H1 (cell line): ENCODE measurements at regions not wholly inside any gene's neighbourhood (a gene's known extent, or its start where the extent isn't known, plus 50 kb on each side); places are given as distances from the start of the nearest gene placed in this dataset.

ENCODE experiments used
- CTCF ChIA-PET: fragments of 300-600 bp; sonication (Branson Sonifier 250); formaldehyde crosslinking; loops from one replicate; lab custom pipeline; 2021; ENCODE audit not compliant: partially characterized antibody; lab: Charles Lee
- POLR2A ChIA-PET: fragments of 300-600 bp; sonication (Branson Sonifier 250); formaldehyde crosslinking; loops from one replicate; lab custom pipeline; 2021; ENCODE audit warnings: inconsistent platforms; ENCODE audit not compliant: partially characterized antibody; lab: Charles Lee
- DNase-seq, 2 experiments: peaks; one replicate each; pipeline versions ENCODE4 v3.0.0 to v3.0.0-alpha.2; 2010 to 2022; ENCODE audit warnings: low spot score in 2 of 2, low read depth in 1 of 2, mixed read lengths in 1 of 2
- FAIRE-seq: peaks from 2 replicates; lab custom pipeline; 2011; peaks lifted over from hg19 to GRCh38; lab: Jason Lieb, UNC
- H2AFZ ChIP-seq: 2 replicates; pipeline ENCODE4 v1.8.1; 2012; ENCODE audit warnings: low read length, inconsistent platforms
- H2AK5ac ChIP-seq: 2 replicates; pipeline ENCODE4 v1.6.1; 2013; ENCODE audit warnings: low read depth, low read length
- H2BK120ac ChIP-seq: replicated peaks from 2 replicates; pipeline ENCODE3; 2013; ENCODE audit warnings: low read depth, low read length, inconsistent platforms
- H2BK12ac ChIP-seq: 2 replicates; pipeline ENCODE4 v1.6.1; 2013; ENCODE audit warnings: low read depth, low read length
- H2BK15ac ChIP-seq: 2 replicates; pipeline ENCODE4 v1.6.1; 2013; ENCODE audit warnings: low read length
- H2BK20ac ChIP-seq: 2 replicates; pipeline ENCODE4 v1.6.1; 2013; ENCODE audit warnings: low read length
- H2BK5ac ChIP-seq: 2 replicates; pipeline ENCODE4 v1.6.1; 2013; ENCODE audit warnings: low read depth, low read length
- H3K14ac ChIP-seq: 2 replicates; pipeline ENCODE4 v1.6.1; 2013; ENCODE audit warnings: inconsistent platforms; ENCODE audit not compliant: insufficient read length
- H3K18ac ChIP-seq: 2 replicates; pipeline ENCODE4 v1.6.1; 2013; ENCODE audit warnings: low read length; ENCODE audit errors: extremely low read depth
- H3K23ac ChIP-seq: 2 replicates; pipeline ENCODE4 v1.6.1; 2013; ENCODE audit warnings: inconsistent platforms; ENCODE audit not compliant: insufficient read length
- H3K23me2 ChIP-seq: 2 replicates; pipeline ENCODE4 v1.6.1; 2013; ENCODE audit warnings: low read depth, low read length
- H3K27ac ChIP-seq: 2 replicates; pipeline ENCODE4 v1.6.1; 2011; ENCODE audit warnings: low read depth, low read length, inconsistent platforms
- H3K27me3 ChIP-seq, 4 experiments: replicated peaks in 1 of 4; 1 replicate in 1 of 4; 2 replicates in 3 of 4; pipeline versions ENCODE4 v1.6.1 to v1.8.1; 2011 to 2013; ENCODE audit warnings: low read length in 3 of 4, mild to moderate bottlenecking in 3 of 4, inconsistent platforms in 2 of 4, mixed read lengths in 2 of 4, moderate library complexity in 1 of 4; ENCODE audit not compliant: control insufficient read depth in 3 of 4, insufficient read depth in 3 of 4; ENCODE audit errors: extremely low read depth in 1 of 4
- H3K36me3 ChIP-seq, 4 experiments: 2 replicates each; pipeline versions ENCODE4 v1.6.1 to v1.8.1; 2011 to 2013; ENCODE audit warnings: mild to moderate bottlenecking in 4 of 4, low read length in 3 of 4, moderate library complexity in 2 of 4, control low read depth in 1 of 4, inconsistent platforms in 1 of 4; ENCODE audit not compliant: insufficient read depth in 4 of 4, control insufficient read depth in 2 of 4
- H3K4ac ChIP-seq: replicated peaks from 2 replicates; pipeline ENCODE3; 2013; ENCODE audit warnings: low read length, low read depth, mixed read lengths, inconsistent platforms; ENCODE audit not compliant: insufficient read length
- H3K4me1 ChIP-seq, 4 experiments: replicated peaks in 1 of 4; 1 replicate in 1 of 4; 2 replicates in 3 of 4; pipeline versions ENCODE4 v1.6.1 to v1.8.1; 2011 to 2013; ENCODE audit warnings: low read length in 3 of 4, inconsistent platforms in 2 of 4, mixed read lengths in 1 of 4; ENCODE audit not compliant: insufficient read depth in 4 of 4, control insufficient read depth in 3 of 4
- H3K4me2 ChIP-seq, 2 experiments: 2 replicates each; pipeline versions ENCODE4 v1.6.1 to v1.8.1; 2011 to 2013; ENCODE audit warnings: low read depth in 2 of 2, low read length in 2 of 2, control low read depth in 1 of 2, inconsistent platforms in 1 of 2, mild to moderate bottlenecking in 1 of 2; ENCODE audit not compliant: insufficient read depth in 1 of 2
- H3K4me3 ChIP-seq, 4 experiments: fragments of 200-600, 300-600 bp in 1 of 4; sonication (generic), shearing (Covaris generic), sonication (Bioruptor Twin) in 1 of 4; 2 replicates each; pipeline versions ENCODE4 v1.5.1 to v1.8.1; 2011 to 2016; ENCODE audit warnings: low read length in 4 of 4, low read depth in 3 of 4, control low read depth in 2 of 4, inconsistent platforms in 2 of 4, mild to moderate bottlenecking in 2 of 4, mixed read lengths in 1 of 4, moderate library complexity in 1 of 4; ENCODE audit not compliant: insufficient read depth in 2 of 4; ENCODE audit errors: extremely low read depth in 1 of 4
- H3K56ac ChIP-seq: replicated peaks from 2 replicates; pipeline ENCODE3; 2013; ENCODE audit warnings: low read depth, mild to moderate bottlenecking, mixed read lengths, low read length, inconsistent platforms; ENCODE audit not compliant: insufficient read length
- H3K79me1 ChIP-seq: 2 replicates; pipeline ENCODE4 v1.6.1; 2013; ENCODE audit warnings: low read depth, low read length, control low read depth
- H3K79me2 ChIP-seq, 2 experiments: 2 replicates each; pipeline versions ENCODE4 v1.6.1 to v1.8.1; 2012 to 2013; ENCODE audit warnings: low read length in 2 of 2, mild to moderate bottlenecking in 2 of 2, inconsistent platforms in 1 of 2; ENCODE audit not compliant: insufficient read depth in 2 of 2, control insufficient read depth in 1 of 2
- H3K9ac ChIP-seq, 4 experiments: replicated peaks in 1 of 4; 1 replicate in 1 of 4; 2 replicates in 3 of 4; pipeline versions ENCODE4 v1.6.1 to v1.8.1; 2011 to 2013; ENCODE audit warnings: low read depth in 3 of 4, low read length in 3 of 4, control low read depth in 2 of 4, mild to moderate bottlenecking in 2 of 4, moderate library complexity in 2 of 4, inconsistent platforms in 1 of 4; ENCODE audit errors: extremely low read depth in 1 of 4
- H3K9me3 ChIP-seq, 2 experiments: 2 replicates each; pipeline versions ENCODE4 v1.6.1 to v1.8.1; 2012 to 2013; ENCODE audit warnings: mild to moderate bottlenecking in 2 of 2, moderate library complexity in 2 of 2, control low read depth in 1 of 2, inconsistent platforms in 1 of 2, low read depth in 1 of 2, low read length in 1 of 2, mixed read lengths in 1 of 2; ENCODE audit not compliant: insufficient read depth in 2 of 2
- H4K20me1 ChIP-seq, 2 experiments: replicated peaks in 1 of 2; 2 replicates each; pipeline versions ENCODE3 to v1.8.1; 2011 to 2013; ENCODE audit warnings: inconsistent platforms in 2 of 2, low read length in 2 of 2, mild to moderate bottlenecking in 1 of 2; ENCODE audit not compliant: insufficient read depth in 2 of 2, control insufficient read depth in 1 of 2
- H4K5ac ChIP-seq: 2 replicates; pipeline ENCODE4 v1.6.1; 2013; ENCODE audit warnings: low read length, low read depth, mixed read lengths, inconsistent platforms; ENCODE audit not compliant: insufficient read length
- H4K8ac ChIP-seq: 2 replicates; pipeline ENCODE4 v1.8.0; 2013; ENCODE audit warnings: mild to moderate bottlenecking, moderate library complexity, low read length, inconsistent platforms; ENCODE audit not compliant: insufficient read depth; ENCODE audit errors: extremely low read depth
- H4K91ac ChIP-seq: replicated peaks from 2 replicates; pipeline ENCODE3; 2013; ENCODE audit warnings: low read length, mixed read lengths, inconsistent platforms; ENCODE audit not compliant: insufficient read length
- BRCA1 ChIP-seq: IDR thresholded peaks from 2 replicates; pipeline ENCODE4 v1.6.1; 2012; ENCODE audit warnings: low read depth, low read length, improper control_type of control experiment
- CBX5 ChIP-seq: fragments of 300-800, 300-1000 bp; sonication (generic); IDR thresholded peaks from 2 replicates; pipeline ENCODE4 v1.7.1; 2016; ENCODE audit warnings: antibody characterized with exemption, low read length, low read depth
- CREB1 ChIP-seq: IDR thresholded peaks from 2 replicates; pipeline ENCODE4 v1.6.1; 2012; ENCODE audit warnings: inconsistent platforms
- EZH2 ChIP-seq: fragments of 200-600 bp; sonication (generic); IDR thresholded peaks from 2 replicates; pipeline ENCODE4 v1.7.1; 2012; ENCODE audit warnings: low read depth, mild to moderate bottlenecking, moderate library complexity, low read length, inconsistent platforms; ENCODE audit not compliant: severe bottlenecking
- GTF2F1 ChIP-seq: IDR thresholded peaks from 2 replicates; pipeline ENCODE4 v1.6.1; 2012; ENCODE audit warnings: low read depth, low read length, improper control_type of control experiment, borderline replicate concordance
- JUND ChIP-seq: IDR thresholded peaks from 2 replicates; pipeline ENCODE4 v1.6.1; 2011; ENCODE audit warnings: mild to moderate bottlenecking, improper control_type of control experiment, low read length
- KDM1A ChIP-seq: fragments of 200-600, 300-600 bp; sonication (generic); IDR thresholded peaks from 2 replicates; pipeline ENCODE4 v1.7.1; 2016; ENCODE audit warnings: mild to moderate bottlenecking, low read length, borderline replicate concordance
- NANOG ChIP-seq: IDR thresholded peaks from 2 replicates; pipeline ENCODE4 v1.6.1; 2011; ENCODE audit warnings: low read length, low read depth, mild to moderate bottlenecking, inconsistent platforms; ENCODE audit not compliant: insufficient read depth, poor library complexity, severe bottlenecking
- RFX5 ChIP-seq: IDR thresholded peaks from 2 replicates; pipeline ENCODE4 v1.6.1; 2011; ENCODE audit warnings: low read depth, low read length, improper control_type of control experiment, borderline replicate concordance
- SIRT6 ChIP-seq: IDR thresholded peaks from one replicate; pipeline ENCODE4 v1.7.1; 2012; ENCODE audit warnings: low read length, inconsistent platforms
- SIX5 ChIP-seq: IDR thresholded peaks from 2 replicates; pipeline ENCODE4 v1.6.1; 2011; ENCODE audit warnings: mild to moderate bottlenecking, low read depth, low read length
- SP1 ChIP-seq: IDR thresholded peaks from 2 replicates; pipeline ENCODE4 v1.6.1; 2011; ENCODE audit warnings: low read depth, low read length
- SP2 ChIP-seq: IDR thresholded peaks from 2 replicates; pipeline ENCODE4 v1.6.1; 2012; ENCODE audit warnings: mild to moderate bottlenecking, low read length, inconsistent platforms
- SUZ12 ChIP-seq: fragments of 200-600 bp; sonication (generic); IDR thresholded peaks from 2 replicates; pipeline ENCODE4 v1.6.1; 2012; ENCODE audit warnings: mild to moderate bottlenecking, inconsistent platforms, low read length, moderate library complexity, mixed read lengths
- TAF1 ChIP-seq: IDR thresholded peaks from 2 replicates; pipeline ENCODE4 v1.6.1; 2011; ENCODE audit warnings: mild to moderate bottlenecking, low read depth, low read length
- TF ChIP-seq, protein P1 (sequence below): IDR thresholded peaks from 2 replicates; pipeline ENCODE4 v1.6.1; 2012; ENCODE audit warnings: low read length, inconsistent platforms

DNA sequence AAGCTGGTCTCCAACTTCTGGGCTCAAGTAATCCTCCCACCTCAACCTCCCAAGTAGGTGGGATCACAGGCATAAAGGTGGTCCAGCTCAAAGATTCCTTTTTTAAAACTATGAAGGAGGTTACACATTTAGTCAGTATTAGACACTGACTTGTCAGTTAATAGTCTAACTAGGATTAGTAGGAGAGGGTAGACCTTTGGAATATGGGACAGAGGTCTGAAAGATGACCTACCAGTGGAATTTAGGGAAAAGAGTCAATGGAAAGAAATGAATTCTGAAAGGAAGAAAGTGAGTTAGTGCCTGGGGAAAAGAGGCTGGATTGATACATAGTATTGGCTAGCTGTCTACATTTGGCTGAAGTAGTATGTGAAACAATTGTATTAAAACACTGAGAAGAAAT, 220.7 kb downstream of the MZT1 start:
- Histone ChIP-seq H4K5ac (no peak overlapping the region), H4K8ac (no peak overlapping the region), H2BK12ac (no peak overlapping the region), H2BK20ac (no peak overlapping the region), H3K14ac (no peak overlapping the region), H3K4me2 (no peak overlapping the region), H2BK15ac (no peak overlapping the region), H3K9ac (no peak overlapping the region), H2BK120ac (no peak overlapping the region), H4K20me1 (no peaks in the 10 kb centered on the region), H3K4me1 (no peaks in the 10 kb centered on the region), H3K23me2 (no peaks in the 10 kb centered on the region), H3K79me1 (no peaks in the 10 kb centered on the region), H3K23ac (no peak overlapping the region), H3K56ac (no peak overlapping the region), H3K79me2 (no peaks in the 10 kb centered on the region), H2AK5ac (no peak overlapping the region), H3K4me3 (no peak overlapping the region), H3K27ac (no peak overlapping the region), H3K18ac (no peak overlapping the region), H2BK5ac (no peak overlapping the region), H3K4ac (no peak overlapping the region), H4K91ac (no peak overlapping the region), H3K36me3 (no peaks in the 10 kb centered on the region), H3K27me3 (no peaks in the 10 kb centered on the region), H3K9me3 (no peaks in the 10 kb centered on the region), H2AFZ (no peak overlapping the region)
- CTCF ChIA-PET = interaction anchor here (0.7 kb wide), 1 partner anchor 118 kb away, joined by 4 read pairs; no protein-coding TSS in a partner anchor
- DNase-seq (no peak), FAIRE-seq (no peak)
- POLR2A ChIA-PET = no interaction called here
- TF ChIP-seq SP1 = no peak
- TF ChIP-seq TAF1 = no peak
- no peak for TF ChIP-seq CBX5
- TF ChIP-seq JUND = no peak
- TF ChIP-seq SUZ12 = no peak
- TF ChIP-seq, protein P1, sequence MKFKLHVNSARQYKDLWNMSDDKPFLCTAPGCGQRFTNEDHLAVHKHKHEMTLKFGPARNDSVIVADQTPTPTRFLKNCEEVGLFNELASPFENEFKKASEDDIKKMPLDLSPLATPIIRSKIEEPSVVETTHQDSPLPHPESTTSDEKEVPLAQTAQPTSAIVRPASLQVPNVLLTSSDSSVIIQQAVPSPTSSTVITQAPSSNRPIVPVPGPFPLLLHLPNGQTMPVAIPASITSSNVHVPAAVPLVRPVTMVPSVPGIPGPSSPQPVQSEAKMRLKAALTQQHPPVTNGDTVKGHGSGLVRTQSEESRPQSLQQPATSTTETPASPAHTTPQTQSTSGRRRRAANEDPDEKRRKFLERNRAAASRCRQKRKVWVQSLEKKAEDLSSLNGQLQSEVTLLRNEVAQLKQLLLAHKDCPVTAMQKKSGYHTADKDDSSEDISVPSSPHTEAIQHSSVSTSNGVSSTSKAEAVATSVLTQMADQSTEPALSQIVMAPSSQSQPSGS = no peak
- TF ChIP-seq GTF2F1 = no peak
- TF ChIP-seq CREB1 = no peak
- TF ChIP-seq BRCA1 = no peak
- no peak for TF ChIP-seq NANOG
- TF ChIP-seq SIX5 = no peak
- no peak for TF ChIP-seq SP2
- no peak for TF ChIP-seq RFX5
- no peak for TF ChIP-seq KDM1A
- no peak for TF ChIP-seq SIRT6
- no peak for TF ChIP-seq EZH2
